Skin of body (tissue), 2 donors: ENCODE measurements at regions not wholly inside any gene's neighbourhood (a gene's known extent, or its start where the extent isn't known, plus 50 kb on each side); places are given as distances from the start of the nearest gene placed in this dataset. TPM values are rescaled to one million over a fixed set of nuclear protein-coding genes. Genes with fewer than 3 reads are reported as not detected.
A peak's percentile ranks its signal among the peaks of the same experiment; 100 is the strongest.
"Not testable (repeated sequence)": the region's sequence is repeated elsewhere in the genome, so short reads cannot be mapped to it uniquely, and the experiment has no call there.

Experiments
- DNase-seq: peaks from one replicate; lab custom pipeline; 2025; lab: John Stamatoyannopoulos, UW
- small RNA-seq: library from RNA; depleted of rRNA; stranded (forward); fragments of <200 nt; gene quantifications from one replicate; pipeline ENCODE3, GENCODE V24; 2014; ENCODE audit warnings: low replicate concordance

DNA sequence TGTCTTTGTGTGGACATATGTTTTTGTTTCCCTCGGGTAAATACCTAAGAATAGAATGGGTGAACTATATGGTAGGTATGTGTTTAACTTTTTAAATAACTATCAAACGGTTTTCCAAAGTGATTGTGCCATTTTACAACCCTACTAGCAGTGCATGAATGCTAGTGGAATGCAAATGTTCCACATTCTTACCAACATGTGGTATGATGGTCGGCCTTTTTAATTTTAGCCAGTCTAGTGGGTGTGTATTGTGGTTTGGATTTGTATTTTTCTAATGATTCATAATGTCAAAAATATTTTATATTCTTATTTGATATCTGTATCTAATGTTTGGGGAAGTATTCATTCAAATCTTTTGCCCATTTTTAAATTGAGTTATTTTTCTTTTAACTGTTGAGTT, 68.2 kb upstream of the SMAD3 start:
- no peak for DNase-seq

DNA sequence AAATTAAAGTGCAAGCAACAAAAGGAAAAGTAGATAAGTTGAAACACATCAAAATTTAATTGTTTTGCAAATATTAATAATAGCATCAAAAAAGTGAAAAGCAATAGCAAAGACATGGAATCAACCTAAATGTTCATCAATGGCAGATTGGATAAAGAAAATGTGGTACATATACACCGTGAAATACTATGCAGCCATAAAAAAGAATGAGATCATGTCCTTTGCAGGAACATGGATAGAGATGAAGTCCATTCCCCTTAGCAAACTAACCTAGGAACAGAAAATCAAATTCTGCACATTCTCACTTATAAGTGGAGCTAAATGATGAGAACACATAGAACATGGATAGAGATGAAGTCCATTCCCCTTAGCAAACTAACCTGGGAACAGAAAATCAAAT, 67.2 kb upstream of the SMAD3 start:
- DNase-seq, result not testable (repeated sequence)

DNA sequence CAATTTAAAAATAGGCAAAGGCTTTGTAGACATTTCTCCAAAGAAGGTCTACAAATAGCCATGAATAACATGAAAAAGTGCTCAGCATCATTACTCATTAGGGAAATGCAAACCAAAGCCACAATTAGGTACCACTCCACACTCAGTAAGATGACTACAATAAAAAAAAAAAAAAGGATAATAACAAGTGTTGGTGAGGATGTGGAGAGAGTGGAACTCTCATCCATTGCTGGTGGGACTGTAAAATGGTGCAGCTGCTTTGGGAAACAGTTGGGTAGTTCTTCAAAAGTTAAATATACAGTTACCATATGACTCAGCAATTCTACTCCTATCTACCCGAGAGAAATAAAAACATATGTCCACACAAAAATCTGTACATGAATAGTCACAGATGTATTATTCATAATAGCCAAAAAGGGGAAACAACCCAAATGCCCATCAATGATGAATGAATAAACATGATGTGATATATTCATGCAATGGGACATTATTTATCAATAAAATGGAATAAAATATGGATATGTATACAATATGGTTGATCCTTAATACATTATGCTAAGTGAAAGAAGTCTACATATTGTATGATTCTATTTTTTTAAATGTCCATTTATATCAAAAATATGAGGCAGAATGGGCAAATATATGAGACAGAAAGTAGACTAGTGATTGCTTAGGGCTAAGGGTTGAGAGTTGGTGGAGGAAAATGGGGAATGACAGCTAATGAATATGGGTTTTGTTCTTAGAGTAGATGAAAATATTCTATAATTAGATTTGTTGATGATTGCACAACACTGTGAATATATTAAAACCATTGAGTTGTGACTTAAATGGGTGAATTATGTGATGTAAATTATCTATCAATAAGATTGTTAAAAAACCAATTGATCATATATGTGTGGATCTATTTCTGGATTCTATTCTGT, 66.1 kb upstream of the SMAD3 start:
- DNase-seq, result no peak

DNA sequence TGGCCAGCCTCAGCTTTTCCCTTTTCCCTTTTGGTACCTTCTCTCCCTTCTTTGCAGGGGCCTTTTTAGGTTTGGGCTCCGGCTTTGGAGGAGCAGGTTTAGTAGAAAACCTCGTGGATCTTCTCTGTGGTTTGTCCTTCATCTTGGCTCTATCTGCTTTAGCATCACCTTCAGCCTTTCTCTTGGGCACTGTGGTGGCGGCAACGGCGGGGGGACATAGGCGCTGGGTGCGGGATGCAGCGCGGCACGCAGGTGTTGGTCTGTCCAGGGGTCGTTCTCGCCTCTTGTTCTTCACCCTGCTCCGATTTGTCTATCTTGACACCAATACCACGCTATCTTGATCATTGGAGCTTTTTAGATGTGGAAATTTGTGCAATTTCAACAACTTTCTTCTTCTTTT, 64.5 kb upstream of the SMAD3 start:
- DNase-seq, result no peak

DNA sequence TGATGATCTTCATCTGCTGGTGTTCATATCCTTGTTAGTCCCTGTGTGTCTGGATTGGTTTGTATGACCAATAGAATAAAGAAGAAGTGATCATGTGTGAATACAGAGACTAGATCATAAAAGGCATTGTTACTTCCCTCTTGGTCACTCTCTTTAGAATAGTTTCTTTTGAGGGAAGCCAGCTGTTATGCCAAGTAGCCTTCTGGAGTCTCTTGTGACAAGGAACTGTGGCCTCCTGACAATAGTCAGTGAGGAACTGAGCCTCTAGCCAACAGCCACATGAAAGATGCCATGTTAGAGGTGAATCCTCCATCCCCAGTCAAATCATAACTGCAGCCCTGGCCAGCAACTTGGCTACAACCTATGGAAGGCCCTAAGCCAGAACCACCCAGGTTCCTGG, 63.0 kb upstream of the SMAD3 start:
- no peak for DNase-seq

DNA sequence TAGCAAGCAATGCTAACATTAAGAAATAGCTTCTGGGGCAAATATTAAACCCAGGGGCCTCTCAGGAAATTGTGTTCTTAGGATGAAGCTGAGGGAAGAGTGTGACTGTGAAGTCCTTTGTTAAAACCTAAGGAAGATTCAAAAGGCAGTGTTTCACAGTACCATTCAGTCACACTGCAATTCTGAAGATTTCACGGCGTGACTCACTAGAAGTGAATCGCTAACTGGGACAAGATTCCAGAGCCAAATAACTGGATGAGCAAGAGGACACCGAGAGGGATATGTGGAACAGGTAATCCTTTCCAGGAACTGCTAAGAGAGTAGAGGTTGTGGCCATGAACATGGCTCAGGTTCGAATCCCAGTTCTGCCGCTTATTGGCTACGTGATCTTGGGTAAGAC, 61.8 kb upstream of the SMAD3 start:
- no peak for DNase-seq

DNA sequence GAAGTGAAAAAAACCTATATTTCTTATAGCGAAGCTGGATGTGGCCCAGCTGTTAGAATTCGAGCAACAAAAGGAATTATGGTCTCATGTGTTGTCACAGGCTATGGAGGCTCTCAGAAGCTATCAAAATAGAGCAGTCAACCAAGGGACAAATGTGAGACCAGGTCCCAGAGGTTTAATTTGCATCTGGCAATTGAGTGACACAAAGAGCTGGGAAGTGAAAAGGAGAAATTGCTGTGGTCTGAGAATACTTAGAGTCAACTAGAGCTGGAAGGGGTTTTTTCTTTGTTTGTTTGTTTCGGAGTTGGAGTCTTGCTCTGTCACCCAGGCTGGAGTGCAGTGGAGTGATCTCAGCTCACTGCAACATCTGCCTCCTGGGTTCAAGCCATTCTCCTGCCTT, 61.3 kb upstream of the SMAD3 start:
- no peak for DNase-seq

DNA sequence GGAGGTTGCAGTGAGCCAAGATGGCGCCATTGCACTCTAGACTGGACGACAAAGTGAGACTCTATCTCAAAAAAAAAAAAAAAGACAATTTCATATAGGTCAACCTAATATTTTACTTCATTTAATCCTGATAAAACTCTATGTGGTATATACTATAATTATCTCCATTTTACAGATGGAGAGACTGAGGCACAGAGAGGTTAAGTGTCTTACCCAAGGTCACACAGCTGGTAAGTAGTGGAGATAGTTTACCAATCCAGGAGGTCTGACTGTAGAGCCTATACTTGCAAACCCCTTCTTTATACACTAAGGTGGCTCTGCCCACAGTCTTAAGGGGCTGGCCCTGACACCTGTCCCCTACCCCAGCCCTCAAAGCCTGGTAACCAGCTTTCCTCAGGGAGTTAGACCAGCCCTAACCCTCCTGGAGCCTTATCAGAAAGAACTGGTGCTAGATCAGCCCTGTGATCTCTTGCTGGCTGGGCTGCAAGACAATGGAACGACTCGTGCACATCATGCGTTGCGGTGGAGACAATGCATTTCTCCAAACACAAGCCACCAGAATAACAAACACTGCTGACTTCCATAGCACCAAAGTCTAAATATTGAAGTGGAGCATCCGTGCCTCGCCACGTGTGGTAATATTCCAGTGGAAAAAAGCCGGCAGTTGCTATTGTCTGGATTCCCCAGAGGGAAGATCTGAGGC, 60.0 kb upstream of the SMAD3 start:
- no peak for DNase-seq

DNA sequence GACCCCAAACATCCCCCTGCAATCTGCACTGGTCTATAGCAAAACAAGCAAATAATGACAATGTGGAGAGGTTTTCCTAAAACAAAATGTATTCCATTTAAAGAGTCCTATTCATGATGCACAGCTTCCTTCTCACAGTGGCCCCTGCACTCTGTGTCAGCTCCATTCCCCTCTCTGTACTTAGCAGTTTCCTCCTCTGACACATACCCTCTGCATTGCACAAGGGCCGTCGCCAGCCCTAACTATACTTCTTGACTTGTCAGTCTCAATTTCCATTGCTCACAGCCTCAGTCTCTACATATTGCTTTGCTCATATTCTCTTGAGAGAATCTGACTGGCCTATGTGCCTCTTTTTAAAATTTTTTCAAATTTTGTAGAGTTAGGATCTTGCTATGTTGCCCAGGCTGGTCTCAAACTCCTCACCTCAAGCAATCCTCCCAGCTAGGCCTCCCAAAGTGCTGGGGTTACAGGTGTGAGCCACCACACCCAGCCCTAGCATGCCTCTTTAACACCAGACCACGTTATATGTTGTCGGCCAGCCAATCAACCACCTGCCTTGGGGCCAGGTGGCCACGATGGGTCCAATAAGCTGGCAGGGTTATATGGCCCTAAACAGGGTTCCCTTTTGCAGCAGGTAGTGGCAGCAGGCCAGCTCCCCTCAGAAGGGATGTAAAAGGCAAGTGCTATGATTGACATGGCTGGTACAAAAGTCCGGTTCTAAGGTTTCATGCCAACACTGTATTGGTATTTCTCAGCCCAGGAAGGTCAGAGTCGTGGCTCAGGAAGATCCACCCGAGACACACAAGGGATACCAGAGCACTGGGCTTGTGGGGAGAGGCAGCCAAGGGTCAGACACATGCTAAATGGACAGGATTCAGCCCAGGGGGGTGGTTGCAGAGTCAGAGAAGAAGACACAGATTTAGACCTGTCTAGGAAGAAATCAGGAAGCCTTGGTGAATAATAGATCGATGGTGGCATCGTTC, 59.0 kb upstream of the SMAD3 start:
- no peak for DNase-seq

DNA sequence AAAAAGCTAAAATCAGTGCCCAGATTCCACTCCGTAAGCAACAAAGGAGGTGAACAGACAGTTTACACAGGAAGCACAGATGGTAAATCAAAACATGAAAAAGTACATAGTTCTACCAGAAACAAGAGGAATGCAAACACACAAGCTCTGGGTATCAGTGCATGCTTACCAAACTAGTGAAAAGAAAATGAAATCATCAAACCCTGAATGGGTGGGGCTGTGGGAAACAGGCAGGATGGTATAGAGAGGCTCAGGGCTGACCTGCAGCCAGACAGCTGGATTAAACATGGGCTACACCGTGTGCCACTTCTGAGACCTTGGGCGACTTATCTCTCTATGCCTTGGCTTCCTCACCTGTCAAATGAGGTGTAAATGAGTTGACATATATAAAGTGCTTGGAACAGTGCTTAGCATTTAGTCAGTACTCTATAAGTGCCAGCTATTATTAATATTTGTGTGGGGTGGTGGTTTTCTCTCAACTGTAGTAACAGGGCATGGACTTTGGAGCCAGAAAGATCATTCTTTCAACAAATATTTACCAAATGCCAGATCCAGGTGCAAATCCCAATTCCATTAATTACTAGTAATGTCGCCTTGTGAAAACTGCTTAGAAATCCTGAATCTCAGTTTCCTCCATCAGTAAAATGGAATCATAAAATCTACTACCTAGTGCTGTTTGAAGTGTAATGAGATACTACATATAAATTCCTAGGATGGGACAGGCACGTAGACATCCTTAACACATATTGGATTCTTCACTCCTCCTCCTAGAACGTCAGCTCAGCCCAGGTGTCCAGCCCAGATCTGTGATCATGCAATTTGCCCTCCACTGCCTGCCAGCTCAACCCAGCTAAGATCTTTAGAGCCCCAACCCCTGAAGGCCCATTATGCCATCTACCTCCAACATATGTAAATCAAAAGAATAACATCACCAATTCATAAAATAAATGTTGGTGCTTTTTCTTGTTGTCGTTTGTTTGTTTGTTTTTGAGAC, 55.5 kb upstream of the SMAD3 start:
- DNase-seq, result no peak

DNA sequence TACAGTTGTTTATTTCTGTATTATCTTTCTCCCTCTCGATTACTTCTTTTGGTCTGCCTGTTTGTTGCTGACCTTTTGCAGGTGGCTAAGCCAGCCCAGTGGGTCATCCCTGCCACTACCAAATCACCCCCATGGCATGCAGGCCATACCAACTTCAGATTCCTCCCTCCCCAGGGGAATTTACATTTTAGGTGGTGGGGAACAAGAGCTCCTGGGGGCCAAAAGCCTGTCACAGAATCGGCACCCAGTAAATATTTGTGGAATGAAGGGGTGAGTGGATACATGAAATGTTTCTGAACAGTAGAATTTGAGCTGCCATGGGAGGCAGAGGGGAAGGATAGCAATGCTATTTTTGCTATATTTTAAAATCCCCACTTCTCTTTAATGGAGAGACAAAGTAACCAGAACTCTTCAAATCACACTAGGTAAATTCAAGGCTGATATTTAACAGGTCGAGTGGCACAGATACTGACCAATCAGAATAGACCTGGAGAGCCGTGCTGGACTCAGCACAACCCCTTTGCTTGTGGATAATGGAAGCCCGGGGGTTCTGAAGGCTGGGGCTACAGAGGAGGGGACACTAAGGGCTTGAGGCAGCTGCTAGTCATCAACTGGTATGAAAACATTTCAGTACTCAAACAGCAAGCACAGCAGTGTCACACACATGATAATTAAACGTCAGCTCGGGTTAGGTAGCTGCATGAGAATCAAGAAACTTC, 54.3 kb upstream of the SMAD3 start:
- DNase-seq, result no peak

DNA sequence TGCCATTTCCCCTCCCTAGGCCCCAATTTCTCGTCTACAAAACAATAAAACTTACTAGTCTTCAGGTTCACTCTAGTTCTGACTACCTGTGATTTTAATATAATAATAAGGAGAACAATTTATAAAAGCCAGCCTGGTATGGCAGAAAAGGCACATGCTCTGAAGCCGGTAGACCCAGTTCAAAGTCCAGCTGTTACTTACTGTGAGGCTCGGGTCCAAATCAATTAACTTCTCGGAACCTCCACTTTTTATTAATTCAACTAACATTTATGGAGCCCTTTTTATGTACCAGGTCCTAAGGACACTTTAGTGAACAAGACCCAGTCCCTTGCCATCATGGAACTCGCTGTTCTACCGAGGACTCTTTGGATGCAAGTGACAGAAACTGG, 53.8 kb upstream of the SMAD3 start:
- DNase-seq, result no peak

DNA sequence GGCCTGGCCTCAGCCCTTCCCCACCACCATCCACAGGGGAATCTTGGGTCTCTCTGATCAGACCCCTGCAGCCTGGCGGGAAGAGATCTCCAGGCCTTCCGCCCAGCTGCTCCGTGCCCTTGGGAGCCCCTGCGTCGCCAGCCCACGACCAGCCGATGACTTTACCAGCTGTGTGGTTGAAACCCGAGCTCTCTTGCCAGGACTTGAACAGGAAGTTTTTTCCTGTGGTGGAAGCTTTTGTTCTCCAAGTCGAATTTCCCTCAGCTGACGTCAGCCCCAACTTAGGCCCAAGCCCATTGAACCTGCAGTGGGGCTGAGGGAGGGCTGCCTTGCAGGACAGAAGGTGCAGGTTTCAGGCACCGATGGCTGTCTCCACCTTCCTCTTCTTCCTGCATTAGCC, 51.7 kb upstream of the SMAD3 start:
- peak; percentile 33 for DNase-seq

Small RNA genes in the stretch of these regions (small RNA-seq; reads per million reads assigned to genes)
- gene HMGN2P47, result not detected
